ENCODE measurements at regions not wholly inside any gene's neighbourhood (a gene's known extent, or its start where the extent isn't known, plus 50 kb on each side); places are given as distances from the start of the nearest gene placed in this dataset.

- DNase-seq (ENCODE audit: low read depth): no peak
- no peaks in the 10 kb centered on the region for H3K36me3 ChIP-seq (ENCODE audit: control insufficient read depth, insufficient read depth, low read length)
- no peak overlapping the region for H3K4me3 ChIP-seq (ENCODE audit: low read depth, low read length)
- peaks cover 5% of the 10 kb centered on the region for H3K27me3 ChIP-seq (ENCODE audit: control insufficient read depth, insufficient read depth, low read length)
- TF ChIP-seq CTCF (IDR thresholded peaks at IDR 0.05; ENCODE audit: insufficient read depth, low read length, poor library complexity, severe bottlenecking): no peak
Measured at GRCh38 chr10:124325998-124326636, 92.6 kb downstream of the OAT start.

GRCh38 chr10:124325633-124325914 is 93.1 kb downstream of the OAT start:
- no peak for DNase-seq (ENCODE audit: low read depth)
- peaks cover 5% of the 10 kb centered on the region for H3K27me3 ChIP-seq (ENCODE audit: control insufficient read depth, insufficient read depth, low read length)
- no peak for TF ChIP-seq CTCF (IDR thresholded peaks at IDR 0.05; ENCODE audit: insufficient read depth, low read length, poor library complexity, severe bottlenecking)
- H3K4me3 ChIP-seq (ENCODE audit: low read depth, low read length): no peak overlapping the region
- H3K36me3 ChIP-seq (ENCODE audit: control insufficient read depth, insufficient read depth, low read length): no peaks in the 10 kb centered on the region

GRCh38 chr10:124324856-124325632 is 93.7 kb downstream of the OAT start:
- Histone ChIP-seq H3K36me3 (ENCODE audit: control insufficient read depth, insufficient read depth, low read length) (no peaks in the 10 kb centered on the region), H3K27me3 (ENCODE audit: control insufficient read depth, insufficient read depth, low read length) (peaks cover 3% of the 10 kb centered on the region), H3K4me3 (ENCODE audit: low read depth, low read length) (no peak overlapping the region)
- TF ChIP-seq CTCF (IDR thresholded peaks at IDR 0.05; ENCODE audit: insufficient read depth, low read length, poor library complexity, severe bottlenecking): no peak
- DNase-seq (ENCODE audit: low read depth): no peak

- peaks cover 3% of the 10 kb centered on the region for H3K27me3 ChIP-seq (ENCODE audit: control insufficient read depth, insufficient read depth, low read length)
- H3K4me3 ChIP-seq (ENCODE audit: low read depth, low read length): no peak overlapping the region
- no peak for DNase-seq (ENCODE audit: low read depth)
- no peak for TF ChIP-seq CTCF (IDR thresholded peaks at IDR 0.05; ENCODE audit: insufficient read depth, low read length, poor library complexity, severe bottlenecking)
- no peaks in the 10 kb centered on the region for H3K36me3 ChIP-seq (ENCODE audit: control insufficient read depth, insufficient read depth, low read length)
Measured at GRCh38 chr10:124324451-124324850, 94.3 kb downstream of the OAT start.

- Histone ChIP-seq H3K4me3 (ENCODE audit: low read depth, low read length) (no peak overlapping the region), H3K27me3 (ENCODE audit: control insufficient read depth, insufficient read depth, low read length) (peaks cover 3% of the 10 kb centered on the region), H3K36me3 (ENCODE audit: control insufficient read depth, insufficient read depth, low read length) (no peaks in the 10 kb centered on the region)
- no peak for TF ChIP-seq CTCF (IDR thresholded peaks at IDR 0.05; ENCODE audit: insufficient read depth, low read length, poor library complexity, severe bottlenecking)
- DNase-seq (ENCODE audit: low read depth): no peak
Measured at GRCh38 chr10:124323806-124324205, 94.9 kb downstream of the OAT start.

Measured in kidney epithelial cell (primary cell).